ENCODE measurements at regions not wholly inside any gene's neighbourhood (a gene's known extent, or its start where the extent isn't known, plus 50 kb on each side); places are given as distances from the start of the nearest gene placed in this dataset.

DNA sequence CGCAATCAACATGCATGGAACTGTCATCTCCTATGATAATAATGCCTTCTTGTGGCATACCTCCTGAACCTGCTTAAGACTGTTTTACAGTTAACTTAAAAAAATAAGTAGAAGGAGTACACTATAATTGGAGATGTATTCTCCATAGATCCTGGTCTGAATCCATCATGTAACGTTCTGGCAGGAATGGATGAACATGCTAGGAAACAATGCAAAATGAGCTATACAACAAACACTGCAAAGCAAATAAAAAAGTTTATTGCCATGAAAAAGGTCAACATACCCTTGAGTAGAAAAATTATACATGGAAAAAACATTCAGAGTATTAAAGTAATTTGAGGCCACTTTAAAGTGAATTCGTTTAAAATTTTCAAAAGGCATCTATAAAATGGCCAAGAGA is 71.5 kb upstream of the SCN7A start:
- TF ChIP-seq EZH2 (IDR thresholded peaks at IDR 0.05; ENCODE audit: insufficient read depth, low read length), result no peak
- TF ChIP-seq, protein P1, sequence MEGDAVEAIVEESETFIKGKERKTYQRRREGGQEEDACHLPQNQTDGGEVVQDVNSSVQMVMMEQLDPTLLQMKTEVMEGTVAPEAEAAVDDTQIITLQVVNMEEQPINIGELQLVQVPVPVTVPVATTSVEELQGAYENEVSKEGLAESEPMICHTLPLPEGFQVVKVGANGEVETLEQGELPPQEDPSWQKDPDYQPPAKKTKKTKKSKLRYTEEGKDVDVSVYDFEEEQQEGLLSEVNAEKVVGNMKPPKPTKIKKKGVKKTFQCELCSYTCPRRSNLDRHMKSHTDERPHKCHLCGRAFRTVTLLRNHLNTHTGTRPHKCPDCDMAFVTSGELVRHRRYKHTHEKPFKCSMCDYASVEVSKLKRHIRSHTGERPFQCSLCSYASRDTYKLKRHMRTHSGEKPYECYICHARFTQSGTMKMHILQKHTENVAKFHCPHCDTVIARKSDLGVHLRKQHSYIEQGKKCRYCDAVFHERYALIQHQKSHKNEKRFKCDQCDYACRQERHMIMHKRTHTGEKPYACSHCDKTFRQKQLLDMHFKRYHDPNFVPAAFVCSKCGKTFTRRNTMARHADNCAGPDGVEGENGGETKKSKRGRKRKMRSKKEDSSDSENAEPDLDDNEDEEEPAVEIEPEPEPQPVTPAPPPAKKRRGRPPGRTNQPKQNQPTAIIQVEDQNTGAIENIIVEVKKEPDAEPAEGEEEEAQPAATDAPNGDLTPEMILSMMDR (IDR thresholded peaks at IDR 0.05; ENCODE audit: insufficient read depth, low read depth, low read length), result no peak
